Endodermal cell (in vitro differentiated cells): ENCODE measurements at regions not wholly inside any gene's neighbourhood (a gene's known extent, or its start where the extent isn't known, plus 50 kb on each side); places are given as distances from the start of the nearest gene placed in this dataset.

ENCODE experiments used
- DNase-seq: peaks from one replicate; pipeline ENCODE4 v3.0.0-alpha.2; 2017
- H3K27ac ChIP-seq: 2 replicates; pipeline ENCODE4 v1.5.1; 2013; ENCODE audit warnings: mild to moderate bottlenecking, low read depth, low read length, moderate library complexity
- H3K27me3 ChIP-seq: 2 replicates; pipeline ENCODE4 v1.6.1; 2013; ENCODE audit warnings: mild to moderate bottlenecking, low read length, moderate library complexity; ENCODE audit not compliant: insufficient read depth, control insufficient read depth, poor library complexity, severe bottlenecking
- H3K36me3 ChIP-seq: 2 replicates; pipeline ENCODE4 v1.7.0; 2013; ENCODE audit warnings: mild to moderate bottlenecking, low read length, moderate library complexity; ENCODE audit not compliant: control insufficient read depth, insufficient read depth
- H3K4me1 ChIP-seq: one replicate; pipeline ENCODE4 v1.7.0; 2013; ENCODE audit warnings: low read length; ENCODE audit not compliant: control insufficient read depth, insufficient read depth
- H3K4me3 ChIP-seq: 2 replicates; pipeline ENCODE4 v1.5.1; 2013; ENCODE audit warnings: mild to moderate bottlenecking, low read length, moderate library complexity
- H3K9ac ChIP-seq: 2 replicates; pipeline ENCODE4 v1.6.1; 2013; ENCODE audit warnings: mild to moderate bottlenecking, low read length, moderate library complexity; ENCODE audit not compliant: poor library complexity, severe bottlenecking; ENCODE audit errors: extremely low read depth
- H3K9me3 ChIP-seq: 2 replicates; pipeline ENCODE4 v1.6.1; 2013; ENCODE audit warnings: mild to moderate bottlenecking, low read length, moderate library complexity; ENCODE audit not compliant: control insufficient read depth
- H3K27ac Mint-ChIP-seq: 2 replicates; pipeline ENCODE4 v1.8.0; 2020; ENCODE audit warnings: mixed read lengths
- H3K27me3 Mint-ChIP-seq: 2 replicates; pipeline ENCODE4 v1.8.0; 2021; ENCODE audit warnings: mild to moderate bottlenecking, mixed read lengths; ENCODE audit not compliant: insufficient read depth
- H3K36me3 Mint-ChIP-seq: 2 replicates; pipeline ENCODE4 v1.8.0; 2020; ENCODE audit warnings: low read depth, mixed read lengths
- H3K4me1 Mint-ChIP-seq: 2 replicates; pipeline ENCODE4 v1.8.0; 2020; ENCODE audit warnings: mixed read lengths
- H3K4me3 Mint-ChIP-seq: 2 replicates; pipeline ENCODE4 v1.8.0; 2020; ENCODE audit warnings: mild to moderate bottlenecking, moderate library complexity, mixed read lengths
- H3K9me3 Mint-ChIP-seq: 2 replicates; pipeline ENCODE4 v1.8.0; 2020; ENCODE audit warnings: mild to moderate bottlenecking, mixed read lengths
- CTCF ChIP-seq: fragments of 200-600 bp; sonication (generic); conservative IDR thresholded peaks from 2 replicates; pipeline ENCODE4 v1.5.0; 2021; ENCODE audit warnings: antibody characterized with exemption, mild to moderate bottlenecking
- WGBS, 2 experiments: methylation state at CpG; one replicate each; pipeline versions ENCODE4 v1.1.5 to v1.1.7; 2013; ENCODE audit warnings: missing lambda C conversion rate in 2 of 2, mixed read lengths in 1 of 2; ENCODE audit not compliant: insufficient coverage in 1 of 2, insufficient read length in 1 of 2; 5-methylcytosine and 5-hydroxymethylcytosine counted together

DNA sequence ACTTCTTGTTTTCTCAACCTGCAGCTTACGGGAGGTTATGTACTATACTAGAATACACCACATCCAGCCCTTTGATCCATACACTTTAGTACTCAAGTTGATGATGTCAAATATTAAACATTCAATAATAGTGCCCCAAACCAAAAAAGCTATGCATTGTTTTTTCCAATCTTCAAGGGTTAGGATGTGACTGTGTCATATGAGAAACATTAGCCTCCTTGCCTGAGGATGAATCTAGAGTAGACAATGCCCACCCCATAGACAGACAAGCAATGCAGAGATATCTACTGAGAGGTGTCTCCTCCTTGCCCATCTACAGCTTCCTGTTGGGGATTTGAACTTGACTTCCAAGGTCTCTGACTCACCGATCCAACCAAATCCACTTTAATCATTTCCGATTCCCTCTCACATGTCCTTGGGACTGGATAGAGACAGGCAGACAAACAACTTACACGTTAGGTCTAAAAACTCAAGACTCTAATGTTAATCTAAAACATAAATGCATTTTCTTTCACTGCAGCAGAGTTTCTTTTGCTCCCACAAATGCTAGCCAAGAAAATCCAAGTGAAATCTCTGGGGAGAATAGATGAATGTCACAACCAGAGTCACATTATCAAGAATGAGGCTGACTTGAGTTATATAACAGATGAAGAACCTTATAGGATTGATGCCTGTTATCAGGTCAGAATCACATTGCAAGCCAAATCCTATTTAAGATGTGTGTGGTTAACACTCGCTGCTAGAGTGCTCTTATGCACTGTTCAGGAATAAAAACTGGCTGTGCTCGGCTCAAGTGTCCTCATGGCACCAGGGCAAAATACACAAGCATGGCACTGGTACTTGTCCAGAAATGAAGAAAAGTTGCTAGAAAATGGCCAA lies 75.5 kb upstream of the TNFAIP3 start:
- Mint-ChIP-seq H3K27me3 (no peaks in the 10 kb centered on the region), H3K27ac (no peak overlapping the region), H3K4me3 (no peak overlapping the region), H3K4me1 (peaks cover 15% of the 10 kb centered on the region), H3K9me3 (no peaks in the 10 kb centered on the region), H3K36me3 (no peaks in the 10 kb centered on the region)
- 93% methylated on average over 5 to 6 of the region's 6 CpGs for WGBS, 2 experiments
- TF ChIP-seq CTCF = no peak
- no peaks in the 10 kb centered on the region for H3K27me3 ChIP-seq
- no peaks in the 10 kb centered on the region for H3K4me1 ChIP-seq
- no peak overlapping the region for H3K9ac ChIP-seq
- H3K27ac ChIP-seq = no peak overlapping the region
- no peaks in the 10 kb centered on the region for H3K9me3 ChIP-seq
- H3K4me3 ChIP-seq = no peak overlapping the region
- no peak for DNase-seq
- no peaks in the 10 kb centered on the region for H3K36me3 ChIP-seq

DNA sequence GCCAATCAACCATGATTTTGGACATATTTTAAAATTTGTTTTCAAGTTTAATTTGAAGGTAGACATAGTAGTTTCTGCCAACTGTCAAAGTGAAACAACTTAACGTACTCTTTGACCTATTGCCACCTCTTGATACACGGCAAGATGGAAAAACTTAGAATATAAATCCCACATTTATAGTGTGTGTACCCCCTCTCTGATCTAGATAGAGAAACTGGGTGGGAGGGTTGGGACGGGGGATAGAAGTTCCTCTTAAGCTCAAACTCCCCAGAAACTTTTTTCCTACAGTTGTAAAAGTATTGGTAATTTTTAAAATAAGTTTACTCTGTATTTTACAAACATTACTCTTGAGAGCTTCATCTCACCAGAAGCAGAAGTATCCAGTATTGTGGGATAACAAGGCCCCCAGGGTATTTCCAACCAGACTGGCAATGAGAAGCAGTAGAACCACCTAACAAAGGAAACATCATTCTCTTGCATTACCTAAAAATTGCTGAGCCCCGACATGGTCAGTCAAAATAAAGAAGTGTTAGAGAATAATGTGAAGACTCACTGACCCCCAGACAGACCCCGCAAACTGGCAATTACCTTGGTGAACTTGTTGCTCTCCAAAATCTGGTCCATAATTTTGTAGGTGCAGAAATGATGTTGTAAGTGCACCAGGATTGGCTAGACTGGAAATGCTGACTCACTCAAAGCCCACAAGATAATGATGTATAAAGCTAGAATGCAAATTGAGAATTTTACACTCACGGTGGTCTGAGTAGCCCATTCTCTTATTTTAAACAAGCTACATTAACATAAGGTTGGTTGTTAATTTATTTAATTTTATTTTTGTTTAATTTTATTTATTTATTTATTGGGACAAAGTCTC lies 74.7 kb upstream of the TNFAIP3 start:
- no peak overlapping the region for H3K27ac ChIP-seq
- no peaks in the 10 kb centered on the region for H3K9me3 ChIP-seq
- Mint-ChIP-seq H3K4me1 (peaks cover 15% of the 10 kb centered on the region), H3K9me3 (no peaks in the 10 kb centered on the region), H3K27ac (no peak overlapping the region), H3K27me3 (no peaks in the 10 kb centered on the region), H3K36me3 (no peaks in the 10 kb centered on the region), H3K4me3 (no peak overlapping the region)
- no peak overlapping the region for H3K4me3 ChIP-seq
- H3K36me3 ChIP-seq = no peaks in the 10 kb centered on the region
- H3K9ac ChIP-seq = no peak overlapping the region
- TF ChIP-seq CTCF = no peak
- no peaks in the 10 kb centered on the region for H3K27me3 ChIP-seq
- WGBS, 2 experiments = 98 to 100% methylated on average over 2 to 4 of the region's 6 CpGs
- DNase-seq = no peak
- no peaks in the 10 kb centered on the region for H3K4me1 ChIP-seq

- TF ChIP-seq CTCF = no peak
- H3K4me1 Mint-ChIP-seq = peaks cover 15% of the 10 kb centered on the region
- no peaks in the 10 kb centered on the region for H3K9me3 ChIP-seq
- H3K9ac ChIP-seq = no peak overlapping the region
- H3K36me3 Mint-ChIP-seq = no peaks in the 10 kb centered on the region
- no peaks in the 10 kb centered on the region for H3K27me3 Mint-ChIP-seq
- H3K4me3 ChIP-seq = no peak overlapping the region
- no peak overlapping the region for H3K27ac ChIP-seq
- no peaks in the 10 kb centered on the region for H3K9me3 Mint-ChIP-seq
- no peaks in the 10 kb centered on the region for H3K4me1 ChIP-seq
- DNase-seq = no peak
- no peaks in the 10 kb centered on the region for H3K36me3 ChIP-seq
- WGBS, 2 experiments = 87 to 94% methylated on average over 6 to 8 of the region's 8 CpGs
- no peak overlapping the region for H3K27ac Mint-ChIP-seq
- H3K27me3 ChIP-seq = no peaks in the 10 kb centered on the region
- H3K4me3 Mint-ChIP-seq = no peak overlapping the region
Observed at GRCh38 chr6:137793805-137794515, 73.1 kb upstream of the TNFAIP3 start.
